BJ (cell line): ENCODE measurements at regions not wholly inside any gene's neighbourhood (a gene's known extent, or its start where the extent isn't known, plus 50 kb on each side); places are given as distances from the start of the nearest gene placed in this dataset.

Experiments
- CTCF ChIA-PET: fragments of 350-600 bp; formaldehyde crosslinking; extraction: SDS; loops from one replicate; lab custom pipeline; 2021; ENCODE audit warnings: antibody characterized with exemption, inconsistent platforms; lab: Yijun Ruan, JAX
- POLR2A ChIA-PET: fragments of 300-600 bp; sonication (Branson Sonifier 250); formaldehyde crosslinking; extraction: SDS; loops from one replicate; lab custom pipeline; 2021; ENCODE audit warnings: antibody characterized with exemption; lab: Charles Lee
- DNase-seq: peaks from one replicate; pipeline ENCODE4 v3.0.0-alpha.2; 2011; ENCODE audit warnings: low read depth
- H3K27me3 ChIP-seq: 2 replicates; pipeline ENCODE4 v1.6.0; 2011; ENCODE audit warnings: low read length; ENCODE audit not compliant: control insufficient read depth, insufficient read depth
- H3K36me3 ChIP-seq: 2 replicates; pipeline ENCODE4 v1.5.1; 2011; ENCODE audit warnings: low read length; ENCODE audit not compliant: control insufficient read depth, insufficient read depth
- H3K4me3 ChIP-seq: 2 replicates; pipeline ENCODE4 v1.5.1; 2011; ENCODE audit warnings: low read depth, mild to moderate bottlenecking, control low read depth, low read length
- TF ChIP-seq, protein P1 (sequence below): IDR thresholded peaks from 2 replicates; pipeline ENCODE4 v1.5.1; 2011; ENCODE audit warnings: low read depth, mild to moderate bottlenecking, control low read depth, inconsistent platforms, low read length, moderate library complexity; ENCODE audit not compliant: insufficient read depth

GRCh38 chrX:129145385-129145784, 377.9 kb downstream of the SMARCA1 start:
- ChIA-PET CTCF (no interaction called here), POLR2A (no interaction called here)
- TF ChIP-seq, protein P1, sequence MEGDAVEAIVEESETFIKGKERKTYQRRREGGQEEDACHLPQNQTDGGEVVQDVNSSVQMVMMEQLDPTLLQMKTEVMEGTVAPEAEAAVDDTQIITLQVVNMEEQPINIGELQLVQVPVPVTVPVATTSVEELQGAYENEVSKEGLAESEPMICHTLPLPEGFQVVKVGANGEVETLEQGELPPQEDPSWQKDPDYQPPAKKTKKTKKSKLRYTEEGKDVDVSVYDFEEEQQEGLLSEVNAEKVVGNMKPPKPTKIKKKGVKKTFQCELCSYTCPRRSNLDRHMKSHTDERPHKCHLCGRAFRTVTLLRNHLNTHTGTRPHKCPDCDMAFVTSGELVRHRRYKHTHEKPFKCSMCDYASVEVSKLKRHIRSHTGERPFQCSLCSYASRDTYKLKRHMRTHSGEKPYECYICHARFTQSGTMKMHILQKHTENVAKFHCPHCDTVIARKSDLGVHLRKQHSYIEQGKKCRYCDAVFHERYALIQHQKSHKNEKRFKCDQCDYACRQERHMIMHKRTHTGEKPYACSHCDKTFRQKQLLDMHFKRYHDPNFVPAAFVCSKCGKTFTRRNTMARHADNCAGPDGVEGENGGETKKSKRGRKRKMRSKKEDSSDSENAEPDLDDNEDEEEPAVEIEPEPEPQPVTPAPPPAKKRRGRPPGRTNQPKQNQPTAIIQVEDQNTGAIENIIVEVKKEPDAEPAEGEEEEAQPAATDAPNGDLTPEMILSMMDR, result no peak
- no peaks in the 10 kb centered on the region for H3K27me3 ChIP-seq
- DNase-seq, result no peak
- no peak overlapping the region for H3K4me3 ChIP-seq
- no peaks in the 10 kb centered on the region for H3K36me3 ChIP-seq

- Histone ChIP-seq H3K27me3 (no peaks in the 10 kb centered on the region), H3K4me3 (no peak overlapping the region), H3K36me3 (no peaks in the 10 kb centered on the region)
- POLR2A ChIA-PET, result no interaction called here
- no peak for DNase-seq
- TF ChIP-seq, protein P1, result no peak
- CTCF ChIA-PET, result no interaction called here
Measured at GRCh38 chrX:129144172-129145038, 378.9 kb downstream of the SMARCA1 start.

- CTCF ChIA-PET, result no interaction called here
- H3K4me3 ChIP-seq, result no peak overlapping the region
- DNase-seq, result no peak
- no peaks in the 10 kb centered on the region for H3K36me3 ChIP-seq
- TF ChIP-seq, protein P1, result no peak
- POLR2A ChIA-PET, result no interaction called here
- H3K27me3 ChIP-seq, result no peaks in the 10 kb centered on the region
Measured at GRCh38 chrX:129139837-129140598, 383.3 kb downstream of the SMARCA1 start.

- no peak for DNase-seq
- Histone ChIP-seq H3K27me3 (no peaks in the 10 kb centered on the region), H3K36me3 (no peaks in the 10 kb centered on the region), H3K4me3 (no peak overlapping the region)
- TF ChIP-seq, protein P1, result no peak
- ChIA-PET POLR2A (no interaction called here), CTCF (no interaction called here)
Measured at GRCh38 chrX:129125122-129125914, 398.0 kb downstream of the SMARCA1 start.

GRCh38 chrX:129123795-129124194, 399.5 kb downstream of the SMARCA1 start:
- POLR2A ChIA-PET, result interaction anchor here (0.8 kb wide), 1 partner anchor 101 kb away, joined by 3 read pairs; no protein-coding TSS in a partner anchor

More at GRCh38 chrX:129123795-129124194, 399.5 kb downstream of the SMARCA1 start:
- H3K27me3 ChIP-seq, result no peaks in the 10 kb centered on the region
- CTCF ChIA-PET, result no interaction called here
- TF ChIP-seq, protein P1, result no peak
- no peaks in the 10 kb centered on the region for H3K36me3 ChIP-seq
- no peak overlapping the region for H3K4me3 ChIP-seq
- no peak for DNase-seq
